ENCODE measurements at regions not wholly inside any gene's neighbourhood (a gene's known extent, or its start where the extent isn't known, plus 50 kb on each side); places are given as distances from the start of the nearest gene placed in this dataset.
"Not testable (repeated sequence)": the region's sequence is repeated elsewhere in the genome, so short reads cannot be mapped to it uniquely, and the experiment has no call there.

DNA sequence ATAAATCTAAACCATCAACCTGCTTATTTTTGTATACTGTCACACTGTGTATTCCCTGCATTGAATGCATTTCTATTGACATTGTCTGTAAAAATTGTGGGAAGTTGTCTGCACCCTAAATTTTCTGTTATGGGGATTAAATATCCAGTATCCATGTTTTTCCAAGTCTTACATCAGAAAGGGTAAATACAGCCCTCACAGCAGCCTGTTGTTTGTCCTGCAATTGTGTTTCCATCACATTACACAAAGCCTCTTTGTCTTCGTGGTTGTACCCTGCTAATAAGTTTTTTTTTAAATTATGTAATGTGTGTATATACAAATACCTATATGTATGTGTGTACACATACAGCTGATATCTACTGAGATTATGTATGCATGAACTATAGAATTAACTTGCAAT, 109.2 kb upstream of the PTPN20 start:
- not testable (repeated sequence) for DNase-seq (ENCODE audit: low spot score)

DNA sequence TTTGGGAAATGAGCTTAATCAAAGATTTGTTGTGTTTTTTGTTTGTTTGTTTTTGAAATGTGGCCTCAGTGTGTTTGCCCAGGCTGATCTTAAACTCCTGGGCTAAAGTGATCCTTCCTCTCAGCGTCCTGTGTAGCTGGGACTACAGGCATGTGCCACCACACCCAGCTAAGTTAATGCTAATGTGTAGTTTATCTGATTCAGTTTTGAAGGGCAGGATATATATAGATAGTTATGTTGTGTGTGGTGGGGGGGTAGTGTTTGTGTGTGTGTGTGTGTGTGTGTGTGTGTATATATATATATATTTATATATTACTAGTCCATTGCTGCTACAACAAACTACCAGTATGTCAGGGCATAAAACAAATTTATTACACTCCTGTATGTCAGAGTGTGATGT, 108.1 kb upstream of the PTPN20 start:
- not testable (repeated sequence) for DNase-seq (ENCODE audit: low spot score)

DNA sequence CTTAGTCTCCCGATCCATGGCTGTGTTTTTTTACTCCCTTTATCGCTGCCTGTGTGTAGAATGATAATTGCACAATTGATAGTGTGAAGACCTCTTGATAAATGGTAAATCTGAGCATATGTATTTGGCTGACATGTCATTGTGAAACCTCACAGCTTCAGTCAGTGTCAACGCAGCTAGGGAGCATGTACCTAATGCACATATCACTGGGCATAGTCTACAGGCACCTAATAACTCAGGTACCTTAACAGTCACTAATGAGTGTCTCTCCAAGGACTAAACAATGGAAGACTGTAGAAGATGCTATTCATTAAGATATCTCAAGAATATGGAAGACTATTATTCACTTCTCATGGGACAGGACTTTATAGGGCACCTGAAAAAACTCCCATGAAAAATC, 101.0 kb upstream of the PTPN20 start:
- DNase-seq (ENCODE audit: low spot score) = not testable (repeated sequence)

DNA sequence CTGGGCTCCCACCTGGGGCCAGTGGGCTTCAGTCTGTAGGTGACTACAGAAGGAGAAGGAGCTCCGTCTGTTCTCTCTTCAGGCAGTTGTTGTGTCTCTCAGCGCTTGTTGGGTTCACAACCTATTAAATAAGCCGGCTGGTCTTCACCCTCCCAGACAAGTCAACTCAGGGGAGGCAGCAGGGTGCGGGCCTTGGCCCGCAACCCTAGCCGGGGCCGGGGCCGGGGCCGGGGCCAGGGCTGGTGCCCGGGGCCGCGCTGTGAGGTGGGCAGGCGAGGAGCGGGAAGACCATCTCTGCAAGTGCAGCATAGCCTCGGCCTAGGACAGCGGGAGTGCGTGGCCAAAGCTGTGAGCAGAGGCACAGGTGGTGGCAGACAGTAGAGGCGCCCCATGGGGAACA, 95.1 kb upstream of the PTPN20 start:
- not testable (repeated sequence) for DNase-seq (ENCODE audit: low spot score)

DNA sequence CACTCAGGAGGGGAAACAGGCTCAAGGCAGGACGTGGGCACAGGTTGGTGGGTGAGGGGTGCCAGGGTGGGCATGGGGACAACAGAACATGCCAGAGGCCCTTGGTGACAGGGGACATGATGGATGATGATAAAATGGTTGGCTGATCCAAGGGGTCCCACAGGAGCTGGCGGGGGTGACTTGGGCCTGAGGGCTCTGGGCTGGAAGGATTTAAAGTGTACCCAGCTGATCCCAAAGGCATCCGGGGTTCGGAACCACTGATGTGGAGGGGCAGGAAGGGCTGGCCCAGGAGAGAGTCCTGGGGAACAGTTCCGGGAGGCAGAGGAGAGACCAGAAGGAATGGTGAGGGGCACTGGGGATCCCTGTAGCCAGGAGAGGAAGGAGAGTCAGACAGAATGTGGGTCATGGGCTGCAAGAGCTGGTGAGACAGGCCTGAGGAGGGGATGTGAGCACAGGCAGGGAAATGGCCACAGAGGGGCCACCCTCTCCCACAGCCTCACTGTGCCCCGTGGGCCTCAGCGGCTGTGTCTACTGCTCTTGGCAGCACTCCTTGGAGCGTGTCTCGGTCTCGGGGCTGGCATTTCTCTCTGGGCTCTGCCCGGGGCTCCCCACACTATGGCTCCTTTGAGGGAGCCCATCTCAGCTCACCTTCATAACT, 70.7 kb upstream of the PTPN20 start:
- DNase-seq (ENCODE audit: low spot score) = not testable (repeated sequence)

- DNase-seq (ENCODE audit: low spot score) = not testable (repeated sequence)
Measured at GRCh38 chr10:46841051-46841593, 70.1 kb upstream of the PTPN20 start.

DNA sequence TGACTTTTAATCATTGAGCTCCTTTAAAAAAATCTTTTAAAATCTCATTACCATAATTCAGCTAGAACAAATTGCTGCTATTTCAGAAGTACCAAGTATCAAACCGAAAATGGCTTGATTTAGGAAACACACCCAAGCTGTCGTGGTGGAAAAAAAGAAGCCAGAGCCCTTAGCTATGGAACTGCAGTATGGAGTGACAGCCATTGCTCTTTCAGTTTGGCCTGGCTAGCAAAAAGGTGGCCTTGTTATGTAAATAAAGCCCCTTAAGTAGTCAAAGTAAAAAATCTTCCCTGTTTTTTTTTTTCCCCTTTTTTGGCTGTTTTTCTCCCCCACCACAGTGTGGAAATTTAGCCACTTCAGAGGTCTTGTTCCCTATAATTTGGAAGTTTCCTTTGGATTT, 66.0 kb upstream of the PTPN20 start:
- DNase-seq (ENCODE audit: low spot score) = not testable (repeated sequence)

DNA sequence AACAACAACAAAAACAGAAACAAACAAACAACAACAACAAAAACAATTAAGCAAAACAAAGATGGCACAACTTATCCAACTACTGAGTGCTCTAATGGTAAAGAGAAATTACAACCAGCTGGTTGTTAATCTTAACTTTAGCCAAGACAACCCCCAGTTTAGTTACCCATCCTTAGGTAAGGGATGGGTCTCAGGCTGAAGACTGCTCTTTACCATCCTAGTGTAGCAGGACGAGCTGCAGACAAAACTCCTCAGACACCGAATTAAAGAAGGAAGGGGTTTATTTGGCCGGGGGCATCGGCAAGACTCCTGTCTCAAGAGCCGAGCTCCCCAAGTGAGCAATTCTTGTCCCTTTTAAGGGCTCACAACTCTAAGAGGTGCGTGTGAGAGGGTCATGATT, 65.6 kb upstream of the PTPN20 start:
- DNase-seq (ENCODE audit: low spot score) = not testable (repeated sequence)

DNA sequence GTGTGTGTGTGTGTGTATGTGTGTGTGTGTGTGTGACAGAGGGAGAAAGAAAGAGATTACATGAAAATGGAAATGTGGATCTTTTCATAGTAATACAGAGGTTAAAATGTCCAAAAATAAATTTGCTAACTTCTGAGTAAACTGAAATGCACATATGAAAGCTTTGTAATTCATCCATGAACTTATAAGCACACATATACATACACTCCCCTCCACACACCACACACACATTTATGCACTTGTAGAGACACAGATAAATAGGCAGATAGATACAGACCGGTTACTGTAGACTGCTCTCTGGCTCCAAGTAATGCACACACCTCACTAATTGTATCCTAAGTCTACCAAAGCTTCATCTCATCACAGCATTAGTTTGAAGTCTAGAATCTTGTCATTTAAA, 50.5 kb upstream of the PTPN20 start:
- DNase-seq (ENCODE audit: low spot score) = not testable (repeated sequence)

Data from A172 (cell line).